GM21576 (cell line): ENCODE measurements at regions not wholly inside any gene's neighbourhood (a gene's known extent, or its start where the extent isn't known, plus 50 kb on each side); places are given as distances from the start of the nearest gene placed in this dataset.

ENCODE experiments used
- ATAC-seq: cut with Tn5 transposase; IDR thresholded peaks from one replicate; pipeline ENCODE4 v1.9.1; 2021; ENCODE audit warnings: mild to moderate bottlenecking, moderate library complexity; ENCODE audit not compliant: unreplicated experiment

DNA sequence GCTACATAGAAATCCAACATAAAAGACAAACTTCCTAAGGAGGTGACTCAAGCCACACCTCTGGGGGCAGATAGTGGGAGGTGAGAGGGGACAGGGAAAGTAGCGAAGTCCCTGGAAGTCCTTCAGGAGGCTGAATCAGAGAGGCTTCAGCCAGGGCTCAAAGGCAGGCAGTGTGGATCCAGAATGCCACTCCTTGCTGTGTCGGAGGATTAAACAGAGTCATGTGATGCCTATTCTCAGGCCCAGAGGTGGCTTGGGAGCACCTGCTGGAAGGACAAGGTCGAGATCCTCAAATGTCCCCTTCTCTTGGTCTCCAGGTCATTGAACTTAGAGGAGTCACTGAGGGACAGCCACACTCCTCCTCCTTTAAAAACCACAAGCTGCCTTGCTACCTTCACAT, 391.1 kb downstream of the SOX9 start:
- no peak for ATAC-seq

DNA sequence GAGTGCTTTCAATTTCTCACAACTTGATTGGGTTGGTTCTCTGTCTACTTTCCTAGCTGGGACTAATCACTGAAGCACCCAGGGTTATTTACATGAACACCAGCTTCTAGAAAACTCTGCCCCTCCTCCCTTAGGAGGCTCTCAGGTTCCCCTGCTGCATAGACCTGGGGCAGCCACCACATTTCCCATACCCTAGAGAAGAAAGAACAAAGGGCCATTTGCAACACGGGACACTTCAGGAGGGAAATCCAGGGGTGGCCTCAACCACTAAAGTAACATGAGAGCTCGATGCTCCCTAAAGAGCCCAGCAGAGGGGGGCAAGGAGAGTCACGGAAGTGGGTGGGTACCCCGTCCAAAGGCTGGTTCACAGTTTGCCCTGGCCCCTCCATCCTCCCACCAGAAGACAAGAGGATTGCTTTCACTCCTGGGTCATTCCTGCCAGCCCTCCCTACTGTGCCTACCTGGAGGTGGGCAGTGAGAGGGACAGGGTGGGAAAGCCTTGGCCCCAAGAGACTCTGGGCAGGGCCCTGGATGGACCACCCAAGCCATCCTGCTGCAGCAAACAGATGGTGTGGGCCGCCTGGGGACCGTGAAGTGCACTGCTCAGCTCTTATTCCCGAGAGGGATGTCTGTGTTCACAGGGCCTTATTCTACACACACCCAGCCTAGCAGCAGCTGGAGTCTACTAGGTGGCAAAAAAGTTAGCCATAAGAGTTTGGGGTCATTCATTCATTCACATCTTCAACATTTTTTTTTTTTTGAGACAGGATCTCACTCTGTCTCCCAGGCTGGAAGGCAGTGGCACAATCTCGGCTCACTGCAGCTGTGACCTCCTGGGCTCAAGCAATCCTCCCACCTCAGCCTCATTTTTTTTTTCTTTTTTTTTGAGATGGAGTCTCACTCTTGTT, 392.1 kb downstream of the SOX9 start:
- no peak for ATAC-seq

DNA sequence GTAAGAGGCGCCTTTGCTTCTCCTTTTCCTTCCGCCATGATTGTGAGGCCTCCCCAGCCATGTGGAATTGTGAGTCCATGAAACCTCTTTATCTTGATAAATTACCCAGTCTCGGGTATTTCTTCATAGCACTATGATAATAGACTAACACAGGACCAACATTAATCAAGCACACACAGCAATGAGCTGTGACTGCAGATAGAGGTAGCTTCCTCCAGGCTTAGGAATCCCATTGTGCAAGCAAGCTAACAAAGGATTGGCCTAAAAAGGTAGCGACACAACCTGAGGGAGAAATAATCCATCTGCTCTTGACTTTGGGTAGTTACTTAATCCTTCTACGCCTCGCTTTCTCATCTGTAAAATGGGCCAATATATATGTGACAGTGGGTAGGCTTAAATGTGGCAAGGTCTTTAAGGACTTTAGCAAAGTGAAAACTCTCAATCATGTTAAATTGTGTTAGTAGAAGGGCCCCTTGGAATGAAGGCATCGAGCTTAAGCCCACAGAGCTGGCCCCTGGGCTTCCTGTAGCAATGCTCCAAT, 393.6 kb downstream of the SOX9 start:
- no peak for ATAC-seq

GRCh38 chr17:72514891-72515290, 394.1 kb downstream of the SOX9 start:
- no peak for ATAC-seq

- no peak for ATAC-seq
Measured at GRCh38 chr17:72515291-72516065, 394.7 kb downstream of the SOX9 start.

DNA sequence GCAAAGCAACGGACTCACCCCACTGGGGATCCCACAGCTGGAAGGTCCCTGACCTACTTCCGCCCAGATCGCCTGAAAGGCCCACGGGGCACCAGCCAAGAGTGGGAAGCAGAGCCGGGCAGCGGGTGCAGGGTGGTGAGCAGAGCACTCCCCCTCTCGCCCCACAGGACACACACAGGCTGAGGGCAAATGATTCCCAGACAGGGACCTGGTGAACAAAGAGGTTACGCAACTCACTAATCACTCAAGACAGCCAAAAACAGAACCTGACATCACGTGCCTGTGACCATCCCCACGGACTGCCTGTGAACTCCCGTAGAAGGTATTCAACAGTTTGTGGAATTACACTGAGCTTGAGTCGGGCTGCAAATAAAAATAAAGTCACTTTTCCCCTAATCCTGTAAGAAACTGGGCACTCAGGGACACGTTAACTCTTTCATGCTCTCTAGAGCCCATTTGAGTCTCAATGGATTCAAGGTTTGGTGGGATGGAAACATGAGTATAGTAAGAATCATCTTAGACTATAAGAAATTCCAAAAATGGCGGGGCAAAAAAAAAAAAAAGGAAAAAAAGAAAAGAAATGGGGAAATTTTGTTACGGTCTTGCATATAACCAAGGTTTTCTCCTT, 396.1 kb downstream of the SOX9 start:
- no peak for ATAC-seq

- no peak for ATAC-seq
Measured at GRCh38 chr17:72517413-72518158, 396.8 kb downstream of the SOX9 start.

- ATAC-seq = no peak
Measured at GRCh38 chr17:72518159-72518732, 397.4 kb downstream of the SOX9 start.

- no peak for ATAC-seq
Measured at GRCh38 chr17:72518753-72519597, 398.2 kb downstream of the SOX9 start.

DNA sequence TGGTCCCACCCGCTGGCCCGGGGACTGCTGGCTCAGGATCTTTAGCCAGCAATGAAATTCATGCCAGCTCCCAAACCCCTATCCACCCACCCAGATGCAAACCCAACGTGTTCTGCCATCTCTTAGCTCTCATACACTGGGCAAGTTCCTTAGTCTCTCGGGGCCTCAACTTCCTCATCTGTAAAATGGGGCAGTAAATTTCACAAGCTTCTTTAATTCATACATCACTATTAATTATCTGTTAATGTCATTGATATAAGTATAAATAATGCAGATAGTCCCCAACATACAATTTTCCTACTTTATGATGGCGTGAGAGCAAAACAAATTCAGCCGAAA, 398.7 kb downstream of the SOX9 start:
- ATAC-seq = no peak

DNA sequence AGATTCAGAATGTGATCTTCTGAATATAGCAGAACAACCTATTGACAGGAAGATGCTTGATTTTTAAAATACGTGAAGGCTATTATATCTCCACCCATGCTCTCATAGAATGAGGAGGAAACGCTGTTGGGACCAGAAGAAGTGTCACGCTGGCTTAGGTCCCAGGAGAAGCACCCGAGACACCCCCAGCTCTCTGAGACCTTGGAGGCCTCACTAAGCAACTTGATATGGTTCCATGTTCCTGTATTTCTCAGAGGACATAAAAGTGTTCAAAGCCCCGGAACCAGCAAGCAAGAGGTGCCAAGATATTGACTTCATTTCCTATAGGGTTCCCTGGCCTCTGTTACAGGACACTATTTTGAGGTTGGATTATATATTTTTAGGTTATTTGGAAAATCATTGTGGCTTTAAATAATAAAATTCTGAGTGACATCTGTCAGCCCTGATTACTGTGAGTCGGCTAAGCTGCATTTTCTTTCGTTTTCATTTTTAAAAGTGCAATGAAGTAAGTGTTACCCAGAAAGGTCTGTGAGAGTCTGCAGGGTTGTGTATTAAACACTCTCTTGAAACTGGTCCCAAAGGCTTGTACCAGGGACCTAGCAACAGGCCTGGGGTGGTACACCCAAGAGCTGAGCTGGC, 400.0 kb downstream of the SOX9 start:
- ATAC-seq = peak; percentile 43

- no peak for ATAC-seq
Measured at GRCh38 chr17:72523491-72523890, 402.7 kb downstream of the SOX9 start.

DNA sequence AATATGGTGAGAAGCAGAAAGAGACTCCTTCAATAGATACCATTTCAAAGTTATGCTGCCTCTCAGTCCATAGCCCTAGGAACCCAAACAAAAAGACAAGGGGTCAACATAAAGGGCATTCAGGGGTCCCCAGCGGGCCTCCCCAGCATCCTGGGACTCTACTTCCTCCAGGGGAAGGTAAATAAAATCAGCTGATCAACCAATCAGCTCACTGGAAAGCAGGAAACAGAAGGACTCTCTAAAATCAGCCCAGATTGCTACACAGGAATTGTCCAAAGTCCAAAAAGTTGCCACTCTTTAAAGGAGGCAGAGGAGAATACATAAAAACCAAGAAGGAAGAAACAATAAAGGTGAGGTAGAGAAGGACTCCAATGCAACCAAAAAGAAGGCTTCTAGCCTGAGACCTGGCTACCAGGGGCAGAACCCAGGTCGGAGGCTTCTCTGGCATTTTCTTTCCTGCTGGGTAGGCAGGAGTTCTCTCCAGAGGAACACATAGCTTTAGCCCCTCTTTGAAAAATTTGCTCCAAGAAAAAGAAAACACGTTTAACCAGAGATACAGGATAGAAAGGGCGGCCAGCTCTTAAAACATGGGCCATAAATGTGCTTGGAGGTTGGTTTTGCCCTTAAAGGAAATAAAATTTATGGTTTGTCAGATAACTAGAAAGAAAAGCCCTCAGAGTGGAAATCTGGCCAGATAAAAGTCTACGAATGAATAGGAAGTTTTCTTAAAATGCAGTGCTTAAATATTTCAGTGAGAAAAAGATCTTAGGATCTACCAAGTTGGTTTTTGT, 404.6 kb downstream of the SOX9 start:
- no peak for ATAC-seq

DNA sequence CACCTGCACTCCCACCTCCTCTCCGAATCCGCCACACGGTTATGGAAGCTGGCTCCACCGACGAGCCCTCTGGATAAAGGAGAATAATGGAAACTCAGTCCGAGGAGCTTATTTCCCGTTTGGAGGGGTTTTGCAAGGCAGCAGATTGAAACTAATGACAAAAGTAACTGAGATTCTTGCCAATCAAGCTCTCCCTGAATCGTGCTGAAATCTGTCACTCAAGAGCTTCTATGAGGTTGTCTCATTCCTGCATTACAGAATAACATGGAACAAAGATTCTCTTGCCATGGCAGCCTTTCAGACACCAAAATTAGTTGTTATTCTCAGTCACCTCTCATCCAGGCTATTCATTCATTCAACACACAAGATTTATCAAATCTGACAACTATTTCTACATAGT, 405.9 kb downstream of the SOX9 start:
- ATAC-seq = no peak

- no peak for ATAC-seq
Measured at GRCh38 chr17:72527789-72528188, 407.0 kb downstream of the SOX9 start.

DNA sequence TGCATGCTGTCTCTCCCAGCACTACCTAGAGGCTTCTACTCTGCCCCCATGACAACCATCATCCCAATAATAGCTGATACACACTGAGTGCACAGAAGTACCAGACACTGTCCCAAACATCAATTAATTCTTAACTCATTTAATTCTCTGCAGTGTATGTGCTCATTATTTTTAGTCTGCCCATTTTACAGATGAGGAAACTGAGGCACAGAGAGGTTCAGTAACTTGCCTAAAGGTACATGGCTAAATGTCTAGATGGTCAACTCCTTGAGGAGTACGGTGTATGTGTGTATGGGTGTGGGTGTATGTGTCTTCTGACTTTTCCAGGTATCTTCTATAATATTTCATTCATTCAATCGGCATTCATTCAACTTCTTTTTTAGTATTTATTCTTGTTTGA, 407.9 kb downstream of the SOX9 start:
- ATAC-seq = no peak

- no peak for ATAC-seq
Measured at GRCh38 chr17:72529386-72529785, 408.6 kb downstream of the SOX9 start.

- no peak for ATAC-seq
Measured at GRCh38 chr17:72530454-72530853, 409.6 kb downstream of the SOX9 start.
